HepG2 (cell line): ENCODE measurements at regions not wholly inside any gene's neighbourhood (a gene's known extent, or its start where the extent isn't known, plus 50 kb on each side); places are given as distances from the start of the nearest gene placed in this dataset.

Source experiments
- AHR ChIP-seq: IDR thresholded peaks from 2 replicates; pipeline ENCODE4 v1.6.1; 2018; ENCODE audit warnings: missing genetic modification reagents, missing compliant biosample characterization
- EP300 ChIP-seq, 3 experiments: sonication (generic) in 1 of 3; formaldehyde crosslinking in 1 of 3; IDR thresholded peaks; 2 replicates each; pipeline versions ENCODE4 v1.5.1 to v1.6.1; 2011 to 2020; ENCODE audit warnings: low read depth in 2 of 3, low read length in 2 of 3, borderline replicate concordance in 1 of 3, improper control_type of control experiment in 1 of 3, mild to moderate bottlenecking in 1 of 3, missing genetic modification reagents in 1 of 3, moderate library complexity in 1 of 3
- HNF4A ChIP-seq: sonication (generic); formaldehyde crosslinking; IDR thresholded peaks from 2 replicates; pipeline ENCODE4 v1.4.0; 2020; ENCODE audit warnings: missing genetic modification reagents
- NCOR1 ChIP-seq: fragments of 200-600 bp; sonication (generic); IDR thresholded peaks from 2 replicates; pipeline ENCODE4 v1.7.0; 2017; ENCODE audit warnings: antibody characterized with exemption, low read length, borderline replicate concordance
- TCF12 ChIP-seq, 2 experiments: fragments of 450-650 bp in 1 of 2; sonication (generic) in 1 of 2; formaldehyde crosslinking in 1 of 2; IDR thresholded peaks; 2 replicates each; pipeline versions ENCODE4 v1.6.1 to v1.8.0; 2017 to 2022; ENCODE audit warnings: antibody characterized with exemption in 1 of 2, mild to moderate bottlenecking in 1 of 2, missing genetic modification reagents in 1 of 2, moderate library complexity in 1 of 2
- YEATS2 ChIP-seq: sonication (generic); formaldehyde crosslinking; IDR thresholded peaks from 2 replicates; pipeline ENCODE4 v1.4.0; 2020; ENCODE audit warnings: missing genetic modification reagents, borderline replicate concordance
- ZNF335 ChIP-seq: sonication (generic); formaldehyde crosslinking; IDR thresholded peaks from 2 replicates; pipeline ENCODE4 v1.4.0; 2020; ENCODE audit warnings: missing genetic modification reagents
- ZNF616 ChIP-seq: sonication (generic); formaldehyde crosslinking; IDR thresholded peaks from 2 replicates; pipeline ENCODE4 v1.5.0; 2020; ENCODE audit warnings: low read depth, mild to moderate bottlenecking, missing genetic modification reagents
- ZNF629 ChIP-seq: sonication (generic); formaldehyde crosslinking; conservative IDR thresholded peaks from 2 replicates; pipeline ENCODE4 v1.5.0; 2020; ENCODE audit warnings: missing genetic modification reagents
- ZNF816 ChIP-seq: sonication (generic); formaldehyde crosslinking; IDR thresholded peaks from 2 replicates; pipeline ENCODE4 v1.8.0; 2022; ENCODE audit warnings: missing genetic modification reagents, mild to moderate bottlenecking, borderline replicate concordance
- TF ChIP-seq, protein P1 (sequence below): sonication (generic); formaldehyde crosslinking; IDR thresholded peaks from 2 replicates; pipeline ENCODE4 v1.4.0; 2020; ENCODE audit warnings: missing genetic modification reagents, borderline replicate concordance
- TF ChIP-seq, protein P2 (sequence below): sonication (generic); formaldehyde crosslinking; IDR thresholded peaks from 2 replicates; pipeline ENCODE4 v1.8.1; 2023; ENCODE audit warnings: mild to moderate bottlenecking, moderate library complexity, missing genetic modification reagents
- TF ChIP-seq, protein P3 (sequence below): sonication (generic); formaldehyde crosslinking; conservative IDR thresholded peaks from 2 replicates; pipeline ENCODE4 v1.8.1; 2023; ENCODE audit warnings: missing genetic modification reagents
- TF ChIP-seq, protein P4 (sequence below): sonication (generic); formaldehyde crosslinking; IDR thresholded peaks from 2 replicates; pipeline ENCODE4 v1.4.0; 2020; ENCODE audit warnings: missing genetic modification reagents
- TF ChIP-seq, protein P5 (sequence below): sonication (generic); formaldehyde crosslinking; IDR thresholded peaks from 2 replicates; pipeline ENCODE4 v1.5.0; 2020; ENCODE audit warnings: mild to moderate bottlenecking, missing genetic modification reagents

DNA sequence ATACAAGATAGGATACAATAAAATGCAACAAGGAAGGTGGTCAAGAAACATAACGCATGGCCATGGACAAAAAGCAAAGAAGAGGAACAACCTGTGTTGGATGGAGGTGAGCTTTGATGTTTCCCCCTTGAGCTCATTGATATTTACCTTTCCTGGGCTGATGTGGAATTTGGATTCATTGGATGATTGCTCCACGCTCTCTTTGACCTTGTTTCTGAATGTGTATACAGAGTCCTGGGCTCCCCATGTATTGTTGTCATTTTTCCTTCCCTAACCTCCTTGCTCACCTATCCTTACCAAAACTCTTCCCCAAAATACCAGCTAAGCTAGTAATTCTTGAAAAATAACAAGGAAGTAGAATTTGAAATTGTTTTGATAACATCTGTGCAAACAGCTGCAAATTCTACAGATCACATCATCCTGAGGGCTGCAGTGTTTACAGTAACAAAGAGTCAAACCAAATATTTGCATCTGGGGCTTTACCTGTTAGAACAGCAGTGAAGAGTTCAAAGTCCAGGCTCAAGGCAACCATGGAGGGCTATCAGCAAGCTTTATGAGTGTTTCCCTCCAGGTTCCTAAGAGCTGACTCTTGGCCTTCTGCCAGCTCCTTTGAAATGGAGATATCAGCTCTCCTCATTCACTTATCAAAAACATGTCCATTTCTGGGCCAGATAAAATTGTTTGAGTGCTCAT is 214.3 kb upstream of the MARCKS start (continued):
- TF ChIP-seq ZNF616 (CRISPR knock-in tag): no peak
- no peak for TF ChIP-seq AHR (CRISPR knock-in tag)
- TF ChIP-seq, protein P1, sequence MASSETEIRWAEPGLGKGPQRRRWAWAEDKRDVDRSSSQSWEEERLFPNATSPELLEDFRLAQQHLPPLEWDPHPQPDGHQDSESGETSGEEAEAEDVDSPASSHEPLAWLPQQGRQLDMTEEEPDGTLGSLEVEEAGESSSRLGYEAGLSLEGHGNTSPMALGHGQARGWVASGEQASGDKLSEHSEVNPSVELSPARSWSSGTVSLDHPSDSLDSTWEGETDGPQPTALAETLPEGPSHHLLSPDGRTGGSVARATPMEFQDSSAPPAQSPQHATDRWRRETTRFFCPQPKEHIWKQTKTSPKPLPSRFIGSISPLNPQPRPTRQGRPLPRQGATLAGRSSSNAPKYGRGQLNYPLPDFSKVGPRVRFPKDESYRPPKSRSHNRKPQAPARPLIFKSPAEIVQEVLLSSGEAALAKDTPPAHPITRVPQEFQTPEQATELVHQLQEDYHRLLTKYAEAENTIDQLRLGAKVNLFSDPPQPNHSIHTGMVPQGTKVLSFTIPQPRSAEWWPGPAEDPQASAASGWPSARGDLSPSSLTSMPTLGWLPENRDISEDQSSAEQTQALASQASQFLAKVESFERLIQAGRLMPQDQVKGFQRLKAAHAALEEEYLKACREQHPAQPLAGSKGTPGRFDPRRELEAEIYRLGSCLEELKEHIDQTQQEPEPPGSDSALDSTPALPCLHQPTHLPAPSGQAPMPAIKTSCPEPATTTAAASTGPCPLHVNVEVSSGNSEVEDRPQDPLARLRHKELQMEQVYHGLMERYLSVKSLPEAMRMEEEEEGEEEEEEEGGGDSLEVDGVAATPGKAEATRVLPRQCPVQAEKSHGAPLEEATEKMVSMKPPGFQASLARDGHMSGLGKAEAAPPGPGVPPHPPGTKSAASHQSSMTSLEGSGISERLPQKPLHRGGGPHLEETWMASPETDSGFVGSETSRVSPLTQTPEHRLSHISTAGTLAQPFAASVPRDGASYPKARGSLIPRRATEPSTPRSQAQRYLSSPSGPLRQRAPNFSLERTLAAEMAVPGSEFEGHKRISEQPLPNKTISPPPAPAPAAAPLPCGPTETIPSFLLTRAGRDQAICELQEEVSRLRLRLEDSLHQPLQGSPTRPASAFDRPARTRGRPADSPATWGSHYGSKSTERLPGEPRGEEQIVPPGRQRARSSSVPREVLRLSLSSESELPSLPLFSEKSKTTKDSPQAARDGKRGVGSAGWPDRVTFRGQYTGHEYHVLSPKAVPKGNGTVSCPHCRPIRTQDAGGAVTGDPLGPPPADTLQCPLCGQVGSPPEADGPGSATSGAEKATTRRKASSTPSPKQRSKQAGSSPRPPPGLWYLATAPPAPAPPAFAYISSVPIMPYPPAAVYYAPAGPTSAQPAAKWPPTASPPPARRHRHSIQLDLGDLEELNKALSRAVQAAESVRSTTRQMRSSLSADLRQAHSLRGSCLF (CRISPR knock-in tag): no peak
- TF ChIP-seq EP300 (IDR thresholded peaks at IDR 0.05; ENCODE audit: low read depth in 2 of 2, low read length in 2 of 2): peak; percentile 48 to 94; a peak in 3 of 4 replicates
- peak; percentile 90 for TF ChIP-seq EP300 (CRISPR knock-in tag; IDR thresholded peaks at IDR 0.05; ENCODE audit: borderline replicate concordance)
- peak; percentile 100 for TF ChIP-seq NCOR1
- peak; percentile 66; the same call in 1 of the 2 replicates for TF ChIP-seq ZNF816 (CRISPR knock-in tag)
- TF ChIP-seq, protein P2, sequence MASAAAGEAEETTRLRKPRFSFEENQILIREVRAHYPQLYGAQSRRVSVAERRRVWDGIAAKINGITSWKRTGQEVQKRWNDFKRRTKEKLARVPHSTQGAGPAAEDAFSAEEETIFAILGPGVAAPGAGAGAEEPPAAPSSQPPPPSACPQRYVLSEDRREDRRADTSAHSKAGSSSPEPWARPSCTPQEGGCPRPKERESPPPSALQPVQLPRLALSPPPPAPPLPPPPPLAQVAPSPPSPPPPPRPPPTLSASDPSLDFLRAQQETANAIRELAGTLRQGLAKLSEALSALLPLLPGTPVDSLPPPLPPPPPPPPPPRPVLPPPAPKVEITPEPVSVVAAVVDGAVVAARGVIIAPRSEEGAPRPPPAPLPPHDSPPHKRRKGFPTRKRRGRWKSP (CRISPR knock-in tag): peak; percentile 24; the same call in 1 of the 2 replicates
- TF ChIP-seq YEATS2 (CRISPR knock-in tag): peak; percentile 44; the same call in 1 of the 2 replicates
- TF ChIP-seq, protein P3, sequence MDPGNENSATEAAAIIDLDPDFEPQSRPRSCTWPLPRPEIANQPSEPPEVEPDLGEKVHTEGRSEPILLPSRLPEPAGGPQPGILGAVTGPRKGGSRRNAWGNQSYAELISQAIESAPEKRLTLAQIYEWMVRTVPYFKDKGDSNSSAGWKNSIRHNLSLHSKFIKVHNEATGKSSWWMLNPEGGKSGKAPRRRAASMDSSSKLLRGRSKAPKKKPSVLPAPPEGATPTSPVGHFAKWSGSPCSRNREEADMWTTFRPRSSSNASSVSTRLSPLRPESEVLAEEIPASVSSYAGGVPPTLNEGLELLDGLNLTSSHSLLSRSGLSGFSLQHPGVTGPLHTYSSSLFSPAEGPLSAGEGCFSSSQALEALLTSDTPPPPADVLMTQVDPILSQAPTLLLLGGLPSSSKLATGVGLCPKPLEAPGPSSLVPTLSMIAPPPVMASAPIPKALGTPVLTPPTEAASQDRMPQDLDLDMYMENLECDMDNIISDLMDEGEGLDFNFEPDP (CRISPR knock-in tag): no peak
- TF ChIP-seq HNF4A (CRISPR knock-in tag): peak; percentile 92
- TF ChIP-seq, protein P4, sequence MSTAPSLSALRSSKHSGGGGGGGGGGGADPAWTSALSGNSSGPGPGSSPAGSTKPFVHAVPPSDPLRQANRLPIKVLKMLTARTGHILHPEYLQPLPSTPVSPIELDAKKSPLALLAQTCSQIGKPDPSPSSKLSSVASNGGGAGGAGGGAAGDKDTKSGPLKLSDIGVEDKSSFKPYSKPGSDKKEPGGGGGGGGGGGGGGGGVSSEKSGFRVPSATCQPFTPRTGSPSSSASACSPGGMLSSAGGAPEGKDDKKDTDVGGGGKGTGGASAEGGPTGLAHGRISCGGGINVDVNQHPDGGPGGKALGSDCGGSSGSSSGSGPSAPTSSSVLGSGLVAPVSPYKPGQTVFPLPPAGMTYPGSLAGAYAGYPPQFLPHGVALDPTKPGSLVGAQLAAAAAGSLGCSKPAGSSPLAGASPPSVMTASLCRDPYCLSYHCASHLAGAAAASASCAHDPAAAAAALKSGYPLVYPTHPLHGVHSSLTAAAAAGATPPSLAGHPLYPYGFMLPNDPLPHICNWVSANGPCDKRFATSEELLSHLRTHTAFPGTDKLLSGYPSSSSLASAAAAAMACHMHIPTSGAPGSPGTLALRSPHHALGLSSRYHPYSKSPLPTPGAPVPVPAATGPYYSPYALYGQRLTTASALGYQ: peak; percentile 97
- peak; percentile 38 for TF ChIP-seq ZNF629 (CRISPR knock-in tag)
- TF ChIP-seq TCF12 (IDR thresholded peaks at IDR 0.05): no peak
- TF ChIP-seq TCF12 (CRISPR knock-in tag; IDR thresholded peaks at IDR 0.05): peak; percentile 99
- 0 out of 2 replicates have a peak, but pooled peaks have one; percentile 46 for TF ChIP-seq ZNF335 (CRISPR knock-in tag)
- TF ChIP-seq, protein P5, sequence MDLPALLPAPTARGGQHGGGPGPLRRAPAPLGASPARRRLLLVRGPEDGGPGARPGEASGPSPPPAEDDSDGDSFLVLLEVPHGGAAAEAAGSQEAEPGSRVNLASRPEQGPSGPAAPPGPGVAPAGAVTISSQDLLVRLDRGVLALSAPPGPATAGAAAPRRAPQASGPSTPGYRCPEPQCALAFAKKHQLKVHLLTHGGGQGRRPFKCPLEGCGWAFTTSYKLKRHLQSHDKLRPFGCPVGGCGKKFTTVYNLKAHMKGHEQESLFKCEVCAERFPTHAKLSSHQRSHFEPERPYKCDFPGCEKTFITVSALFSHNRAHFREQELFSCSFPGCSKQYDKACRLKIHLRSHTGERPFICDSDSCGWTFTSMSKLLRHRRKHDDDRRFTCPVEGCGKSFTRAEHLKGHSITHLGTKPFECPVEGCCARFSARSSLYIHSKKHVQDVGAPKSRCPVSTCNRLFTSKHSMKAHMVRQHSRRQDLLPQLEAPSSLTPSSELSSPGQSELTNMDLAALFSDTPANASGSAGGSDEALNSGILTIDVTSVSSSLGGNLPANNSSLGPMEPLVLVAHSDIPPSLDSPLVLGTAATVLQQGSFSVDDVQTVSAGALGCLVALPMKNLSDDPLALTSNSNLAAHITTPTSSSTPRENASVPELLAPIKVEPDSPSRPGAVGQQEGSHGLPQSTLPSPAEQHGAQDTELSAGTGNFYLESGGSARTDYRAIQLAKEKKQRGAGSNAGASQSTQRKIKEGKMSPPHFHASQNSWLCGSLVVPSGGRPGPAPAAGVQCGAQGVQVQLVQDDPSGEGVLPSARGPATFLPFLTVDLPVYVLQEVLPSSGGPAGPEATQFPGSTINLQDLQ (CRISPR knock-in tag): 0 out of 2 replicates have a peak, but pooled peaks have one; percentile 57
